Upper lobe of right lung (tissue), 1 donor: ENCODE measurements at regions not wholly inside any gene's neighbourhood (a gene's known extent, or its start where the extent isn't known, plus 50 kb on each side); places are given as distances from the start of the nearest gene placed in this dataset.

Experiments
- ATAC-seq: fragments of 200-7000 bp; cut with Tn5 transposase; one replicate; pipeline ENCODE4 v1.9.1; 2020; ENCODE audit warnings: mild to moderate bottlenecking, moderate library complexity
- DNase-seq: peaks from one replicate; pipeline ENCODE4 v3.0.0-alpha.2; 2020
- H3K27ac ChIP-seq: fragments of 200-600 bp; one replicate; pipeline ENCODE4 v1.8.0; 2022
- H3K27me3 ChIP-seq: fragments of 200-600 bp; one replicate; pipeline ENCODE4 v1.8.0; 2022; ENCODE audit warnings: mild to moderate bottlenecking
- H3K36me3 ChIP-seq: fragments of 200-600 bp; one replicate; pipeline ENCODE4 v1.8.0; 2022
- H3K4me1 ChIP-seq: fragments of 200-600 bp; one replicate; pipeline ENCODE4 v1.8.0; 2022
- H3K4me3 ChIP-seq: fragments of 200-600 bp; one replicate; pipeline ENCODE4 v1.8.0; 2022; ENCODE audit warnings: mild to moderate bottlenecking
- H3K9me3 ChIP-seq: fragments of 200-600 bp; one replicate; pipeline ENCODE4 v1.8.0; 2022
- intact Hi-C: fragments of 100-400 bp; cut with DNase I; formaldehyde crosslinking; loops from one replicate; pipeline ENCODE4 v1.11.0; 2022
- TF ChIP-seq, protein P1 (sequence below): fragments of 200-600 bp; IDR thresholded peaks from one replicate; pipeline ENCODE4 v1.8.0; 2022; ENCODE audit warnings: antibody characterized with exemption
- donor health status: DM: no; HTN: yes; CAD: no; lungs with severe emphysema.

GRCh38 chr17:73733517-73733916, 89.3 kb upstream of the SDK2 start:
- H3K4me3 ChIP-seq: no peak overlapping the region
- intact Hi-C loops: no loop called here
- H3K9me3 ChIP-seq: no peaks in the 10 kb centered on the region
- H3K4me1 ChIP-seq: no peaks in the 10 kb centered on the region
- peaks cover 12% of the 10 kb centered on the region for H3K27me3 ChIP-seq
- no peaks in the 10 kb centered on the region for H3K36me3 ChIP-seq
- TF ChIP-seq, protein P1, sequence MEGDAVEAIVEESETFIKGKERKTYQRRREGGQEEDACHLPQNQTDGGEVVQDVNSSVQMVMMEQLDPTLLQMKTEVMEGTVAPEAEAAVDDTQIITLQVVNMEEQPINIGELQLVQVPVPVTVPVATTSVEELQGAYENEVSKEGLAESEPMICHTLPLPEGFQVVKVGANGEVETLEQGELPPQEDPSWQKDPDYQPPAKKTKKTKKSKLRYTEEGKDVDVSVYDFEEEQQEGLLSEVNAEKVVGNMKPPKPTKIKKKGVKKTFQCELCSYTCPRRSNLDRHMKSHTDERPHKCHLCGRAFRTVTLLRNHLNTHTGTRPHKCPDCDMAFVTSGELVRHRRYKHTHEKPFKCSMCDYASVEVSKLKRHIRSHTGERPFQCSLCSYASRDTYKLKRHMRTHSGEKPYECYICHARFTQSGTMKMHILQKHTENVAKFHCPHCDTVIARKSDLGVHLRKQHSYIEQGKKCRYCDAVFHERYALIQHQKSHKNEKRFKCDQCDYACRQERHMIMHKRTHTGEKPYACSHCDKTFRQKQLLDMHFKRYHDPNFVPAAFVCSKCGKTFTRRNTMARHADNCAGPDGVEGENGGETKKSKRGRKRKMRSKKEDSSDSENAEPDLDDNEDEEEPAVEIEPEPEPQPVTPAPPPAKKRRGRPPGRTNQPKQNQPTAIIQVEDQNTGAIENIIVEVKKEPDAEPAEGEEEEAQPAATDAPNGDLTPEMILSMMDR: no peak
- H3K27ac ChIP-seq: no peak overlapping the region
- peak; percentile 76 for ATAC-seq
- DNase-seq: no peak

DNA sequence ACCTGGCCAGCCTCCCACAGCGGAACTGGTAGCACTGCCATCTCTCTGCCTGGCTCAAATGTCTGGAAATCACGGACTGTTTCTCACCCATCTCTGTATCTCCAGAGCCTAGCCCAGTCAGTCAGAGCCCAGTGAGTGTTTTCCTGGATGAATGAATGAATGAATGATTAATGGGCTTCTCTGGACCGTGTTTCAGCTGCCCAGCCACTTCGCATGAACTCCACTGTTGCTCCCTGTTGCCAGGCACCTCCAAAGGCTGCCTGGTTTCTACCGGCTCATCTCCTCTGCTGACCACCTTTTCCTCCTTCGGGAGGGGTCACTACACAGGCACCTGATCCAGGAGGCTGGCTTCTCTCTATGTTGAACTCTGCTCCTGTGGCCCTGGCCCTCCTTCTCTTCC, 91.0 kb upstream of the SDK2 start:
- H3K36me3 ChIP-seq: no peaks in the 10 kb centered on the region
- DNase-seq: no peak
- no peaks in the 10 kb centered on the region for H3K9me3 ChIP-seq
- peaks cover 12% of the 10 kb centered on the region for H3K27me3 ChIP-seq
- ATAC-seq: no peak
- H3K4me3 ChIP-seq: no peak overlapping the region
- TF ChIP-seq, protein P1: no peak
- intact Hi-C loops: no loop called here
- H3K27ac ChIP-seq: no peak overlapping the region
- H3K4me1 ChIP-seq: no peaks in the 10 kb centered on the region

DNA sequence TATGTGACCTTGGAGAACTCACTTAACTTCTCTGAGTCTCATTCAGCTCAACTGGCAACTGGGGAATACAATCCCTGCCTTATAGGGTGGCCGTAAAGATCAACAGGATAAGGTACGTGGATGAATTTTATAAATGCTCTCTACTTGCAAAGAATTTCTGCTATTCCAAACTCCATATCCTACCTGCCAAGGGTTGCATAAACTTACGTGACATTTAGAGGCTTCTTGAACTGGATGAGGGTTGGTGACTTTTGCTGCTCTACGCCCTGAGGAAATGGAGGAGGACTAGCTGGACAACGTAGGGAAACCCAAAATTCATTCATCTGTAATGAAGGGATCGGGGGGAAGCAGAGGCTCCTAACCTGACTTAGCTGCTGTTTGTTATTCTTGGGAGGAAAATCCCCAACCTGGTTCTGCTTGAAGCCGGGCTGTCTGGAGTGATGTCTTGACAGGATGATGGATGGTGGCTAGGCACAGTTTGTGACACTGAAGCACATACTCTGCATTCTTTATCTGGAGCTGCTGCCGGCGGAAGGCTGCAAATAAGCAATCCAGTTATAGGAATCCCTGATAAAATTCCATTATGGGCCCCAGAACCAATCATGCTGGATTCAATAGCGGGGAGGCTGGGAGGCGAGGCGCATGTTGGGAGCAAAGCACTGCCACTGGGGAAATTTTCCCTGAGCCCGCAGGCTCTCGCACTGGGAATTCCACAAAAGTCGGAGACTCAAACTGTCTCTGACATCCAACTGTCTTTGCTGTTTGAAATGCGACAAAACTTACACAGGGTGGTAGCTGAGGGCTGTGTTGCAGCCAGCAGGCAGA, 94.7 kb upstream of the SDK2 start:
- H3K27ac ChIP-seq: no peak overlapping the region
- no peak overlapping the region for H3K4me3 ChIP-seq
- ATAC-seq (no peak), DNase-seq (no peak)
- H3K36me3 ChIP-seq: no peaks in the 10 kb centered on the region
- intact Hi-C loops: no loop called here
- no peaks in the 10 kb centered on the region for H3K9me3 ChIP-seq
- no peaks in the 10 kb centered on the region for H3K4me1 ChIP-seq
- peaks cover 18% of the 10 kb centered on the region for H3K27me3 ChIP-seq
- TF ChIP-seq, protein P1: no peak

GRCh38 chr17:73740370-73740769, 96.1 kb upstream of the SDK2 start:
- peak; percentile 62 for ATAC-seq

GRCh38 chr17:73742948-73743381, 98.7 kb upstream of the SDK2 start:
- Histone ChIP-seq H3K27ac (no peak overlapping the region), H3K9me3 (no peaks in the 10 kb centered on the region), H3K4me3 (no peak overlapping the region), H3K4me1 (no peaks in the 10 kb centered on the region), H3K36me3 (no peaks in the 10 kb centered on the region), H3K27me3 (peaks cover 10% of the 10 kb centered on the region)
- intact Hi-C loops: no loop called here
- DNase-seq (no peak), ATAC-seq (no peak)
- TF ChIP-seq, protein P1: no peak

More at GRCh38 chr17:73740370-73740769, 96.1 kb upstream of the SDK2 start:
- peaks cover 11% of the 10 kb centered on the region for H3K27me3 ChIP-seq
- no peaks in the 10 kb centered on the region for H3K4me1 ChIP-seq
- TF ChIP-seq, protein P1: no peak
- intact Hi-C loops: no loop called here
- no peak overlapping the region for H3K4me3 ChIP-seq
- no peaks in the 10 kb centered on the region for H3K36me3 ChIP-seq
- no peak for DNase-seq
- H3K27ac ChIP-seq: no peak overlapping the region
- H3K9me3 ChIP-seq: no peaks in the 10 kb centered on the region
